H1 (cell line): ENCODE measurements at regions not wholly inside any gene's neighbourhood (a gene's known extent, or its start where the extent isn't known, plus 50 kb on each side); places are given as distances from the start of the nearest gene placed in this dataset.

Source experiments
- ATF2 ChIP-seq: IDR thresholded peaks from 2 replicates; pipeline ENCODE4 v1.6.1; 2012; ENCODE audit warnings: low read length, inconsistent platforms
- E2F6 ChIP-seq: IDR thresholded peaks from 2 replicates; pipeline ENCODE4 v1.6.1; 2012; ENCODE audit warnings: inconsistent platforms
- HDAC6 ChIP-seq: IDR thresholded peaks from one replicate; pipeline ENCODE4 v1.7.1; 2012; ENCODE audit warnings: low read depth, mild to moderate bottlenecking, inconsistent platforms, low read length, moderate library complexity

GRCh38 chr10:28248092-28248491 is 54.8 kb downstream of the MPP7 start (continued):
- no peak for TF ChIP-seq ATF2
- TF ChIP-seq HDAC6, result no peak
- TF ChIP-seq E2F6, result no peak
